Smooth muscle cell (in vitro differentiated cells): ENCODE measurements at regions not wholly inside any gene's neighbourhood (a gene's known extent, or its start where the extent isn't known, plus 50 kb on each side); places are given as distances from the start of the nearest gene placed in this dataset.

Source experiments
- DNase-seq: peaks from one replicate; lab custom pipeline; 2025; ENCODE audit not compliant: unreplicated experiment; lab: John Stamatoyannopoulos, UW
- H2AFZ ChIP-seq: fragments of 200-600 bp; sonication (generic); 2 replicates; pipeline ENCODE4 v1.6.0; 2016; ENCODE audit warnings: antibody characterized with exemption, low read depth, mild to moderate bottlenecking
- H3F3A ChIP-seq: fragments of 200-600 bp; sonication (generic); 2 replicates; pipeline ENCODE4 v1.6.0; 2017; ENCODE audit warnings: antibody characterized with exemption, low read depth
- H3K27ac ChIP-seq: fragments of 200-600 bp; sonication (generic); 2 replicates; pipeline ENCODE4 v1.5.1; 2016; ENCODE audit warnings: low read depth, mild to moderate bottlenecking
- H3K27me3 ChIP-seq: fragments of 200-600 bp; sonication (generic); 2 replicates; pipeline ENCODE4 v1.6.1; 2016; ENCODE audit warnings: low read depth, mild to moderate bottlenecking
- H3K36me3 ChIP-seq: fragments of 200-600 bp; sonication (generic); 2 replicates; pipeline ENCODE4 v1.5.1; 2016; ENCODE audit warnings: low read depth
- H3K4me1 ChIP-seq: fragments of 200-600 bp; sonication (generic); 2 replicates; pipeline ENCODE4 v1.5.1; 2016; ENCODE audit warnings: low read depth
- H3K4me2 ChIP-seq: fragments of 200-600 bp; sonication (generic); 2 replicates; pipeline ENCODE4 v1.6.0; 2016; ENCODE audit warnings: mild to moderate bottlenecking
- H3K4me3 ChIP-seq: fragments of 200-600 bp; sonication (generic); 2 replicates; pipeline ENCODE4 v1.5.1; 2016; ENCODE audit warnings: mild to moderate bottlenecking
- H3K79me2 ChIP-seq: fragments of 200-600 bp; sonication (generic); 2 replicates; pipeline ENCODE4 v1.6.0; 2016; ENCODE audit warnings: low read depth, mild to moderate bottlenecking
- H3K9ac ChIP-seq: fragments of 200-600 bp; sonication (generic); 2 replicates; pipeline ENCODE4 v1.6.0; 2016; ENCODE audit warnings: low read depth
- H3K9me3 ChIP-seq: fragments of 200-600 bp; sonication (generic); replicated peaks from 2 replicates; pipeline ENCODE4 v1.5.1; 2016; ENCODE audit warnings: low read depth
- H4K20me1 ChIP-seq: fragments of 200-600 bp; sonication (generic); 2 replicates; pipeline ENCODE4 v1.6.0; 2016; ENCODE audit warnings: low read depth
- CTCF ChIP-seq: fragments of 200-600 bp; sonication (generic); IDR thresholded peaks from 2 replicates; pipeline ENCODE4 v1.5.1; 2017; ENCODE audit warnings: borderline replicate concordance, mild to moderate bottlenecking, antibody characterized with exemption; ENCODE audit not compliant: insufficient read depth, poor library complexity, severe bottlenecking
- WGBS: methylation state at CpG from one replicate; pipeline ENCODE4 v1.1.7; 2016; ENCODE audit warnings: low lambda C conversion rate; 5-methylcytosine and 5-hydroxymethylcytosine counted together

- Histone ChIP-seq H3K27me3 (no peaks in the 10 kb centered on the region), H3F3A (no peaks in the 10 kb centered on the region), H3K9ac (no peak overlapping the region), H3K4me2 (no peak overlapping the region), H3K4me3 (no peak overlapping the region), H3K36me3 (no peaks in the 10 kb centered on the region), H3K27ac (no peak overlapping the region), H3K4me1 (no peaks in the 10 kb centered on the region), H4K20me1 (no peaks in the 10 kb centered on the region), H3K79me2 (no peaks in the 10 kb centered on the region), H3K9me3 (no peaks in the 10 kb centered on the region), H2AFZ (no peak overlapping the region)
- no peak for DNase-seq
- WGBS, result 66% methylated on average over 2 of the region's 2 CpGs
- no peak for TF ChIP-seq CTCF
These were observed 453.5 kb downstream of the MTRR start for GRCh38 chr5:8322484-8322883.

- WGBS, result 63% methylated on average over 4 of the region's 4 CpGs
- no peaks in the 10 kb centered on the region for H4K20me1 ChIP-seq
- no peak overlapping the region for H3K27ac ChIP-seq
- no peak overlapping the region for H3K4me2 ChIP-seq
- H3K79me2 ChIP-seq, result no peaks in the 10 kb centered on the region
- H3K4me3 ChIP-seq, result no peak overlapping the region
- H2AFZ ChIP-seq, result no peak overlapping the region
- H3K9me3 ChIP-seq, result no peaks in the 10 kb centered on the region
- no peaks in the 10 kb centered on the region for H3K36me3 ChIP-seq
- TF ChIP-seq CTCF, result no peak
- no peaks in the 10 kb centered on the region for H3K27me3 ChIP-seq
- no peak for DNase-seq
- H3K4me1 ChIP-seq, result no peaks in the 10 kb centered on the region
- H3K9ac ChIP-seq, result no peak overlapping the region
- H3F3A ChIP-seq, result no peaks in the 10 kb centered on the region
These were observed 458.1 kb downstream of the MTRR start for GRCh38 chr5:8327016-8327415.

GRCh38 chr5:8329773-8330172 lies 460.8 kb downstream of the MTRR start:
- Histone ChIP-seq H3K27ac (no peak overlapping the region), H3K9ac (no peak overlapping the region), H2AFZ (no peak overlapping the region), H3K4me2 (no peak overlapping the region), H3K4me3 (no peak overlapping the region), H3K9me3 (no peaks in the 10 kb centered on the region), H3K79me2 (no peaks in the 10 kb centered on the region), H3K27me3 (no peaks in the 10 kb centered on the region), H4K20me1 (no peaks in the 10 kb centered on the region), H3K4me1 (no peaks in the 10 kb centered on the region), H3K36me3 (no peaks in the 10 kb centered on the region), H3F3A (no peaks in the 10 kb centered on the region)
- 62% methylated on average over 5 of the region's 5 CpGs for WGBS
- DNase-seq, result no peak
- TF ChIP-seq CTCF, result no peak

GRCh38 chr5:8332666-8333445 lies 463.9 kb downstream of the MTRR start:
- no peaks in the 10 kb centered on the region for H3F3A ChIP-seq
- H3K9ac ChIP-seq, result no peak overlapping the region
- H3K79me2 ChIP-seq, result no peaks in the 10 kb centered on the region
- no peaks in the 10 kb centered on the region for H3K4me1 ChIP-seq
- 90% methylated on average over 11 of the region's 11 CpGs for WGBS
- no peak overlapping the region for H2AFZ ChIP-seq
- no peak for TF ChIP-seq CTCF
- no peak overlapping the region for H3K27ac ChIP-seq
- H3K27me3 ChIP-seq, result no peaks in the 10 kb centered on the region
- H3K4me3 ChIP-seq, result no peak overlapping the region
- no peaks in the 10 kb centered on the region for H3K36me3 ChIP-seq
- no peaks in the 10 kb centered on the region for H4K20me1 ChIP-seq
- no peak for DNase-seq
- H3K9me3 ChIP-seq, result no peaks in the 10 kb centered on the region
- H3K4me2 ChIP-seq, result no peak overlapping the region
